Breast epithelium (tissue), 4 donors: ENCODE measurements at regions not wholly inside any gene's neighbourhood (a gene's known extent, or its start where the extent isn't known, plus 50 kb on each side); places are given as distances from the start of the nearest gene placed in this dataset.
"Not testable (repeated sequence)": the region's sequence is repeated elsewhere in the genome, so short reads cannot be mapped to it uniquely, and the experiment has no call there.

Experiments
- DNase-seq, 2 donors: peaks; one replicate each; pipeline ENCODE4 v3.0.0-alpha.2; 2019; ENCODE audit warnings: low spot score in 2 of 2
- H3K27ac ChIP-seq, 2 donors: fragments of 200-600 bp; sonication (generic) in 1 of 2; one replicate each; pipeline ENCODE4 v1.5.1; 2016 to 2019; ENCODE audit warnings: mild to moderate bottlenecking in 1 of 2
- H3K27me3 ChIP-seq, 2 donors: fragments of 200-600 bp; sonication (generic) in 1 of 2; one replicate each; pipeline versions ENCODE4 v1.5.1 to v1.6.0; 2017 to 2019; ENCODE audit warnings: control low read depth in 1 of 2, mild to moderate bottlenecking in 1 of 2
- H3K36me3 ChIP-seq: fragments of 200-600 bp; one replicate; pipeline ENCODE4 v1.5.1; 2019
- H3K4me1 ChIP-seq, 2 donors: fragments of 200-600 bp; sonication (generic); one replicate each; pipeline ENCODE4 v1.5.1; 2016 to 2019; ENCODE audit warnings: control low read depth in 1 of 2
- H3K4me3 ChIP-seq, 3 donors: fragments of 200-600 bp; sonication (generic); 1 replicate in 2 of 3; 2 replicates in 1 of 3; pipeline ENCODE4 v1.5.1; 2016 to 2019; ENCODE audit warnings: mild to moderate bottlenecking in 3 of 3, moderate library complexity in 2 of 3
- H3K9me3 ChIP-seq, 2 donors: fragments of 200-600 bp; sonication (generic) in 1 of 2; one replicate each; pipeline ENCODE4 v1.5.1; 2016 to 2019; ENCODE audit warnings: control low read depth in 1 of 2
- POLR2A ChIP-seq: fragments of 450-650 bp; IDR thresholded peaks from one replicate; pipeline ENCODE4 v1.6.1; 2016; ENCODE audit warnings: antibody characterized with exemption, mild to moderate bottlenecking, moderate library complexity
- POLR2AphosphoS5 ChIP-seq, 3 donors: sonication (generic); formaldehyde crosslinking; IDR thresholded peaks; one replicate each; pipeline ENCODE4 v1.6.1; 2017; ENCODE audit warnings: antibody characterized with exemption in 3 of 3
- intact Hi-C: fragments of 100-400 bp; cut with DNase I; formaldehyde crosslinking; loops from one replicate; pipeline ENCODE4 v1.15.1; 2023; ENCODE audit warnings: low total_unique reads
- TF ChIP-seq, protein P1 (sequence below), 3 donors: fragments of 450-650 bp; IDR thresholded peaks; one replicate each; pipeline ENCODE4 v1.5.1; 2016 to 2017; ENCODE audit warnings: antibody characterized with exemption in 3 of 3, mild to moderate bottlenecking in 3 of 3, moderate library complexity in 3 of 3

DNA sequence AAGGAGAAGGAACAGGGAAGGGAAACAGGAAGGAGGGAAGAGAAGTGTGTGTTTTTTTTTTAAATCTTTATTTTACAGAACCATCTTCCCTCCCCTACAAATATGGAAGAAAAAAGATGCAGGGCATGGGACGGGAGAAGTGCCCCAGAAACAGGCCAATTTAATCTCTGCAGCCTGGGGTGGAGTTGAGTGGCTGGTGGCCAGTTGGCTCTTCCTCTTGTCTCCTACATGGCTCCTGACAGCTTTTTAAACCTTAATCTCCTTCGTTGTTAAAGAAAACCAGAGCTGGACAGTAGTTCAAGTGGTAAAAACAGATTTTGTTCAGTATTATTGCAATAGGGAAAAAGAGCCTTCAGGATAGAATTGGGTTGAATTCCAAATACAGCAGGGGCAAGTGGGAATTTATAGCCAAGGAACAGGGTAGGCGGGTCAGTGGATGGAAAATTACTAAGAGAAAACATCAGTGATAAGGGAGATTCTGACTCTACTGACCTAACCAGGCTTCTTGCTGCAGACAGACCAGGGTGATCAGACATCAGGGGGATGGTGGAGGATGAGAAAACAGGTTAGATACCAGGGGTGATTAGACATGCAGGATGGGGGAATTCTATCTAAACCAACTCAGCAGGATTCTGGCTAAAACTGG lies 125.1 kb upstream of the CLINT1 start:
- no peak overlapping the region for H3K4me3 ChIP-seq
- H3K27me3 ChIP-seq: no peaks in the 10 kb centered on the region
- H3K9me3 ChIP-seq: no peaks in the 10 kb centered on the region
- no peaks in the 10 kb centered on the region for H3K4me1 ChIP-seq
- TF ChIP-seq, protein P1, sequence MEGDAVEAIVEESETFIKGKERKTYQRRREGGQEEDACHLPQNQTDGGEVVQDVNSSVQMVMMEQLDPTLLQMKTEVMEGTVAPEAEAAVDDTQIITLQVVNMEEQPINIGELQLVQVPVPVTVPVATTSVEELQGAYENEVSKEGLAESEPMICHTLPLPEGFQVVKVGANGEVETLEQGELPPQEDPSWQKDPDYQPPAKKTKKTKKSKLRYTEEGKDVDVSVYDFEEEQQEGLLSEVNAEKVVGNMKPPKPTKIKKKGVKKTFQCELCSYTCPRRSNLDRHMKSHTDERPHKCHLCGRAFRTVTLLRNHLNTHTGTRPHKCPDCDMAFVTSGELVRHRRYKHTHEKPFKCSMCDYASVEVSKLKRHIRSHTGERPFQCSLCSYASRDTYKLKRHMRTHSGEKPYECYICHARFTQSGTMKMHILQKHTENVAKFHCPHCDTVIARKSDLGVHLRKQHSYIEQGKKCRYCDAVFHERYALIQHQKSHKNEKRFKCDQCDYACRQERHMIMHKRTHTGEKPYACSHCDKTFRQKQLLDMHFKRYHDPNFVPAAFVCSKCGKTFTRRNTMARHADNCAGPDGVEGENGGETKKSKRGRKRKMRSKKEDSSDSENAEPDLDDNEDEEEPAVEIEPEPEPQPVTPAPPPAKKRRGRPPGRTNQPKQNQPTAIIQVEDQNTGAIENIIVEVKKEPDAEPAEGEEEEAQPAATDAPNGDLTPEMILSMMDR (IDR thresholded peaks at IDR 0.05): no peak
- TF ChIP-seq POLR2A (no peak), POLR2AphosphoS5 (IDR thresholded peaks at IDR 0.05) (no peak)
- DNase-seq: no peak
- no peaks in the 10 kb centered on the region for H3K36me3 ChIP-seq
- no peak overlapping the region for H3K27ac ChIP-seq
- intact Hi-C loops: no loop called here

DNA sequence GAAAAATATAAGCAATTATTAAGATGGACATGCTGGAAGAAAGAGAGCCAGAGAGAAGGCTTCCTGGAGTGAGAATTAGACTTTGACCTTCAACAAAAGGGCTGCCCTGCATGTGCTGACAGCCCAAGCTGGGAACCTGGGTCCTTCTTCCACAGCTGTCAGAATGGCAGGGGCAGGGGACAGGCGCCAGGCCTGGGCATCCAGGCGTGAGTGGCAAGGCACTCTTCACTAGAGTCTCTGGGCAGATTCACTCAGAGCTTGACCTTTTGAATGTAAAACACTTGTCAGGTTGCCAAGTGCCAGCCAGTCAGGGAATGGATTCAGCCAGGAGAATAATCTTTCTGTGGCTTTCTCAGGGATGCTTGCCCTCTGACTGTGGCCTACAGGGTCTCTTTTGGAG lies 119.1 kb upstream of the CLINT1 start:
- Histone ChIP-seq H3K4me1 (no peaks in the 10 kb centered on the region), H3K27me3 (no peaks in the 10 kb centered on the region), H3K4me3 (no peak overlapping the region), H3K9me3 (no peaks in the 10 kb centered on the region), H3K36me3 (no peaks in the 10 kb centered on the region), H3K27ac (no peak overlapping the region)
- intact Hi-C loops: no loop called here
- no peak for DNase-seq
- no peak for TF ChIP-seq POLR2A
- no peak for TF ChIP-seq POLR2AphosphoS5 (IDR thresholded peaks at IDR 0.05)
- TF ChIP-seq, protein P1 (IDR thresholded peaks at IDR 0.05): no peak

DNA sequence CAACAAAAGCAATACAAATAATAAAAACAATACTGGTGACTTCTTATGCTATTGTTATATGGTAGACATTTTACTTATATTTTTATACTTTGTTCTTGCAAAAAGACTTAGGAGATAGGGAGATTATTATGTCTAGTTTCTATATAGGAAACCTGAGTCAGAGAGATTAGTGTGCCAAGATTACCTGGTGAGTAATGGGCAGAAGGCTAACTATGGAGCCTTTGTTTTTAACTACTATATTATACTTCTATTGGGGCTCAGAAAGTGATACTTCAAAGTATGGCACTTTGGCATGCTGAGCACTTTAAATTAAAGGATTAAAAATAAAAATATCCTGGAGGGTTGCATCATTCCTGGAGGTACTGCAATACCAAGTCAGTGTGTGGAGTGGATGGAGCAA lies 117.5 kb upstream of the CLINT1 start:
- no peak for TF ChIP-seq POLR2AphosphoS5 (IDR thresholded peaks at IDR 0.05)
- TF ChIP-seq, protein P1 (IDR thresholded peaks at IDR 0.05): no peak
- TF ChIP-seq POLR2A: no peak
- Histone ChIP-seq H3K4me1 (no peaks in the 10 kb centered on the region), H3K27ac (no peak overlapping the region), H3K27me3 (no peaks in the 10 kb centered on the region), H3K36me3 (no peaks in the 10 kb centered on the region), H3K4me3 (no peak overlapping the region), H3K9me3 (no peaks in the 10 kb centered on the region)
- DNase-seq: no peak
- intact Hi-C loops: no loop called here

DNA sequence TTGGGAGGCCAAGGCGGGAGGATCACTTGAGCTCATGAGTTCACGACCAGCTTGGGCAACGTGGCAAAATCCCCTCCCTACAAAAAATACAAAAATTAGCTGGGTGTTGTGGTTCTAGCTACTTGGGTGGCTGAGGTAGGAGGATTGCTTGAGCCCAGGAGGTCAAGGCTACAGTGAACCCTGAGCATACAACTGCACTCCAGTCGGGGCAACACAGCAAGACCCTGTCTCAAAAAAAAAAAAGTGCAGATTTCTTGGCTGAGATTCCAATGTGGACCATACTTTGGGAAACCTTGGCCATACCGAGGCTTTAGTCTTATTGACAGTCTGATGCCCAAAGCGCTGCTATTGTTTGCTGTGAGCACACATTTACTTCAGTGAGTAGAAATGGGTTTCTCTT lies 113.6 kb upstream of the CLINT1 start:
- intact Hi-C loops: no loop called here
- Histone ChIP-seq H3K9me3 (no peaks in the 10 kb centered on the region), H3K27me3 (no peaks in the 10 kb centered on the region), H3K36me3 (no peaks in the 10 kb centered on the region), H3K27ac (no peak overlapping the region), H3K4me3 (no peak overlapping the region), H3K4me1 (no peaks in the 10 kb centered on the region)
- DNase-seq: no peak
- TF ChIP-seq POLR2A: no peak
- TF ChIP-seq, protein P1 (IDR thresholded peaks at IDR 0.05): no peak
- no peak for TF ChIP-seq POLR2AphosphoS5 (IDR thresholded peaks at IDR 0.05)

DNA sequence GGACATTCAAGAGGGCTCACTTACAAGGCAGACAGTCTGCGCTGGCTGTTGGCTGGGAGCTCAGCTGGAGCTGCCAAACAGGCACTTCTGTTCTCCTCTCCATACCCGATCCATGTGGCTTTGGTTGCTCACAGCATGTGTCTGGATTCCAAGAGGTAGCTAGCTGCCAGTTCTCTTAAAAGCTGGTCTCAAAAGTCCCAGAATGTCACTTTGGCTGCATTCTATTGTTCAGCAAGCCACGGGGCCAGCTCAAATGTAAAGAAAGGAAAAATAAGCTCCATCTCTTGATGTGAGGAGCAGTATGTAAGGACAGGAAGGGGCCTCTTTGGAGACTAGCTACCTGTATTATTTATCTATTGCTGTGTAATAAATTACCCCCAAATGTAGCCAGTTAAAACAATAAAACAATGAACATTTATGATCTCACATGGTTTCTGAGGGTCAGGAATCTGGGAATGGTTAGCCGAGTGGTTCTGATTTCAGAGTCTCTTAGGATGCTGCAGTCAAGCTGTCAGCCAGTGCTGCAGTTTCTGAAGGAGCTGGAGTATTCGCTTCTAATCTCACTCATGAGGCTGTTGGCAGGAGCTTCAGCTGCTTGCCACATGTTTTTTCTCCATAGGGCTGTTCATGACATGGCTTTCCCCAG lies 112.7 kb upstream of the CLINT1 start:
- H3K9me3 ChIP-seq: no peaks in the 10 kb centered on the region
- H3K4me3 ChIP-seq: no peak overlapping the region
- H3K27ac ChIP-seq: peak overlapping the region in 1 of 2 donors; percentile 12
- no peaks in the 10 kb centered on the region for H3K36me3 ChIP-seq
- intact Hi-C loops: no loop called here
- TF ChIP-seq POLR2AphosphoS5 (IDR thresholded peaks at IDR 0.05) (no peak), POLR2A (no peak)
- TF ChIP-seq, protein P1 (IDR thresholded peaks at IDR 0.05): no peak
- no peak for DNase-seq
- H3K27me3 ChIP-seq: no peaks in the 10 kb centered on the region
- H3K4me1 ChIP-seq: no peaks in the 10 kb centered on the region

DNA sequence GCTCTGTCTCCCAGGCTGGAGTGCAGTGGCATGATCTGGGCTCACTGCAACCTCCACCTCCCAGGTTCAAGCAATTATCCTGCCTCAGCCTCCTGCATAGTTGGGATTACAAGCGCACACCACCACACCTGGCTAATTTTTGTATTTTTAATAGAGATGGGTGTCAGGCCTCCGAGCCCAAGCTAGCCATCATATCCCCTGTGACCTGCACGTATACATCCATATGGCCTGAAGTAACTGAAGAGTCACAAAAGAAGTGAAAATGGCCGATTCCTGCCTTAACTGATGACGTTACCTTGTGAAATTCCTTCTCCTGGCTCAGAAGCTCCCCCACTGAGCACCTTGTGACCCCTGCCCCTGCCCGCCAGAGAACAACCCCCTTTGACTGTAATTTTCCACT lies 109.6 kb upstream of the CLINT1 start:
- H3K27ac ChIP-seq, intact Hi-C loops, H3K9me3 ChIP-seq, DNase-seq, H3K4me1 ChIP-seq, H3K4me3 ChIP-seq, H3K27me3 ChIP-seq, H3K36me3 ChIP-seq: not testable (repeated sequence)
